PC-9 (cell line): ENCODE measurements at regions not wholly inside any gene's neighbourhood (a gene's known extent, or its start where the extent isn't known, plus 50 kb on each side); places are given as distances from the start of the nearest gene placed in this dataset.

ENCODE experiments used
- EZH2 ChIP-seq: fragments of 200-600 bp; sonication (generic); IDR thresholded peaks from 2 replicates; pipeline ENCODE4 v1.8.0; 2017; ENCODE audit warnings: antibody characterized with exemption, low read depth
- TF ChIP-seq, protein P1 (sequence below): fragments of 200-600 bp; sonication (generic); conservative IDR thresholded peaks from 2 replicates; pipeline ENCODE4 v1.6.1; 2017; ENCODE audit warnings: mixed run types, antibody characterized with exemption, mild to moderate bottlenecking, moderate library complexity

DNA sequence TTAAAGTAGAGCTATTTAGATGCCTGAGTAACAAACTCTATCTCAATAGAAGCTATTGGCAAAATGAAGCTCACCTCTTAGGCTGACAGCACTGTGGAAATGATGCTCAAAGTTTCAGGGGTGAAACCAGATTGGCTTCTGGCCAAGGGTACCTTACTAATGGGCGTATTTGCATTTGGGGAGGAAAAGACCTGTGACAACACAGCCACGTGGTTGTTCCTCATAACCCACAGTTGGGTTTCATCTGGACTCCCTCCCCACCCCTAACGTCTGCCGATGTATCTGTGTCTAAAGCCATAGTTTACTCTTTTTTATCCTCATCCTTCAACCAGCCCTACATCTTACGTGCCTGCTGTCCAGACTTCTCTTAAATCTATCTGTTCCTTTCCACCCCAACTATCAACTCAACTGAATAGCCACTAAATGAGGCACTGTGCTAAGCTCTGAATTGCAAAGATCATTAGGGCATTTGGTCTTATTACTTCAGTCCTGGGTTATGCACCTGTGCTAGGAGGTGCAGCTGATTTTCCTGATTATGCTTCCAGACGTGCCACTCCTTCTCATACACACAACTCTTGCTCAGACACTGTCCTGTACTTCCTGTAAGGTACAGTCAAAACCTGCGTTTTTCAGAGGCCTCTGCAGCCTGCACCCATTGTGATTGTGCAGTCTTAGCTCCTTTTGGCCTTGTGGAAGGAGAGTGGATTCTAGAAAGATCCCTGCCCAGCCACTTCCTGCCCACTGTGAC is 80.6 kb upstream of the ARMC2 start:
- TF ChIP-seq, protein P1, sequence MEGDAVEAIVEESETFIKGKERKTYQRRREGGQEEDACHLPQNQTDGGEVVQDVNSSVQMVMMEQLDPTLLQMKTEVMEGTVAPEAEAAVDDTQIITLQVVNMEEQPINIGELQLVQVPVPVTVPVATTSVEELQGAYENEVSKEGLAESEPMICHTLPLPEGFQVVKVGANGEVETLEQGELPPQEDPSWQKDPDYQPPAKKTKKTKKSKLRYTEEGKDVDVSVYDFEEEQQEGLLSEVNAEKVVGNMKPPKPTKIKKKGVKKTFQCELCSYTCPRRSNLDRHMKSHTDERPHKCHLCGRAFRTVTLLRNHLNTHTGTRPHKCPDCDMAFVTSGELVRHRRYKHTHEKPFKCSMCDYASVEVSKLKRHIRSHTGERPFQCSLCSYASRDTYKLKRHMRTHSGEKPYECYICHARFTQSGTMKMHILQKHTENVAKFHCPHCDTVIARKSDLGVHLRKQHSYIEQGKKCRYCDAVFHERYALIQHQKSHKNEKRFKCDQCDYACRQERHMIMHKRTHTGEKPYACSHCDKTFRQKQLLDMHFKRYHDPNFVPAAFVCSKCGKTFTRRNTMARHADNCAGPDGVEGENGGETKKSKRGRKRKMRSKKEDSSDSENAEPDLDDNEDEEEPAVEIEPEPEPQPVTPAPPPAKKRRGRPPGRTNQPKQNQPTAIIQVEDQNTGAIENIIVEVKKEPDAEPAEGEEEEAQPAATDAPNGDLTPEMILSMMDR = no peak
- TF ChIP-seq EZH2 = no peak
